NK-92 (cell line): ENCODE measurements at regions not wholly inside any gene's neighbourhood (a gene's known extent, or its start where the extent isn't known, plus 50 kb on each side); places are given as distances from the start of the nearest gene placed in this dataset.

Experiments used
- DNase-seq: peaks from one replicate; lab custom pipeline; 2025; ENCODE audit not compliant: unreplicated experiment; lab: John Stamatoyannopoulos, UW

- no peak for DNase-seq
Measured at GRCh38 chr1:208628022-208628914, 384.1 kb upstream of the PLXNA2 start.

DNA sequence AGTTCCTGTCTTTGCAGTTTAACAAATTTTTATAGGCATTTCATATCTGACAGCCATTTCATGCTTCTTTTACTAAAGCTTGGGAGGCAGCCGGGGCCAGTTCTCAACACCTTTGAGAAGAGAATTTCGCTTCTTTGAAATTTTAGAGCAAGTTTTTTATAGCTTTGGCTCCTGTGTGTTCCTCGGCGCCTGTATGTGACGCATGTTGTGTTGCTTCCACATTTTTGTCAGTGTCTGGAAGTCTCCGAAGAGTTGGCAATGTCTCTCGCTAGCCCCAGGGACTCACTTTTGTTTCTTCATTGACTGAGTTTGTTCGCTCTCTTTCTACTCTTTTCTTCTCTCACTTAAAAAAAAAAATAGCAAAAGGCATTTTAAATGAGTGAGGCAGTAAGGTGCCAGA lies 386.9 kb upstream of the PLXNA2 start:
- no peak for DNase-seq

- no peak for DNase-seq
Measured at GRCh38 chr1:208631506-208631905, 387.3 kb upstream of the PLXNA2 start.

DNA sequence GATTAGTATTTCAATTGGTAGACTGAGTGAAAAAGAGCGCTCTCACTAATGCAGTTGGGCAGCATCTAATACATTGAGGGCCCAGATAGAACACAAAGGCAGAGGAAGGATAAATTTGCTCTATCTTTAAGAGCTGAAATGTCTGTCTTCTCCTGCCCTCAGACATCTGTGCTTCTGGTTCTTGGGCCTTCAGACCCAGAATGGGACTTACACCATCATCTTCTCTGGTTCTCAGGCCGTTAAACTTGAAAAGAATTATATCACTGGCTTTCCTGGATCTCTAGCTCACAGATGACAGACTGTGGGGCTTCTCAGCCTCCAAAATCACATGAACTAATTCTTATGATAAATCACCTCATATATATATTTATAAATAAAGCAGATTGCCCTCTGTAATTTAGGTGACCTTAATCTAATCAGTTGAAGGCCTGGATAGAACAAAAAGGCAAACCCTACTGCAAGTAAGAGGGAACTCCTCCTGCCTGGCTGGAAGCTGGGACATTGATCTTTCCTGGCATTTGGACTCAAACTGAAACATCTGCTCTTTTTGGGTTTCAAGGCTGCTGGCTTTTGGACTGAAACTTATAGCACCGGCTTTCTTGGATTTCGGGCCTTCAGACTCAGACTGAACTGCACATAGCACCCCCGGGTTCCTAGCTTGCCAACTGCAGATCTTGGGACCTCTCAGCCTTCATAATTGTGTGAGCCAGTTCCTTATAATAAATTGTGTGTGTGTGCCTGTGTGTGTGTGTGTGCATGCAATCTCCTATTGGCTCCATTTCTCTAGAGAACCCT lies 390.4 kb upstream of the PLXNA2 start:
- DNase-seq = no peak

GRCh38 chr1:208637181-208637580 lies 393.0 kb upstream of the PLXNA2 start:
- no peak for DNase-seq

- no peak for DNase-seq
Measured at GRCh38 chr1:208639382-208639781, 395.2 kb upstream of the PLXNA2 start.

DNA sequence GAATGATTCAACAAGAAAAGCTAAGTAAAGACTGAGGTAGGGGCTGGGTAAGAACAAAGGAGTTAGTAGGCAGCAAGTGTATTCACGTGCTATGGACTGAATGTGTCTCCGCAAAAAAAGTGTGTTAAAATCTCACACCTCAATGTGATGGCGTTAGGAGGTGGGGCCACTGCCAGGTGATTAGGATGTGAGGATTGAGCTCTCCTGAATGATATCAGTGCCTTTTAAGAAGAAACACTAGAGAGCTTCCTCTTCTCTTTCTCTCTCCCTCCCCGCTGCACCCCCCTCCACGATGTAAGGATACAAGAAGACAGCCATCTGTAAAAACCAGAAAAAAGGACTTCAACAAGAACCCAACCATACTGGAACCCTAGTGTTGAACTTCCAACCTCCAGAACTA lies 396.1 kb upstream of the PLXNA2 start:
- no peak for DNase-seq

- no peak for DNase-seq
Measured at GRCh38 chr1:208641579-208642280, 397.5 kb upstream of the PLXNA2 start.

DNA sequence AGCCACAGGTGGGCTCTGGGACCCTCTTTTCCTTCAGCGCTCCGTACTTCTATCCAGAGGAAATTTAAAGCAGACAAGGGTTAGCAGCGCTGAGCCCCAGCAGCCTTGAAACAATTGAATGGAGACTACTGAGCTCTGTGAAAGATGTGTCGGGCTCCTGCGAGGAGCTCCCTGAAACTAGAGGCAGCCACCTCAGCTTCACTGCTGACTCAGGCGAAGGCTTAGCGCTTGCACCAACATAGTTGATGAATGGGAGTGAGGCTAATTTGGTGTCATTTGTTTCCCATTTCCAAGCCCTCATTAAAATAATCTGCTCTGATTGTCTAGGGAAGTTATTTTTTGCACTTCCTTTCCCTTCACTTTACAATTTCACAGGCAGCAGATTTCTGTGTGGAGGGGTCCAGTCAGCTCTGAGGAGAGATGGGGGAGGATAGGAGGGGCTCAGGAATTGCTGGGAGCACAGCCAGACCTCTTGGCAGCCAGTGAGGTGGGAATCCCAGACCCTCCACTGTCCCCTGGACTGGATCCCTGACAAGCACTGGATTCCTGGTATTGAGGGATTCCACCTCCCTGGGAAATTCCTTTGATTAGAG lies 398.9 kb upstream of the PLXNA2 start:
- no peak for DNase-seq

DNA sequence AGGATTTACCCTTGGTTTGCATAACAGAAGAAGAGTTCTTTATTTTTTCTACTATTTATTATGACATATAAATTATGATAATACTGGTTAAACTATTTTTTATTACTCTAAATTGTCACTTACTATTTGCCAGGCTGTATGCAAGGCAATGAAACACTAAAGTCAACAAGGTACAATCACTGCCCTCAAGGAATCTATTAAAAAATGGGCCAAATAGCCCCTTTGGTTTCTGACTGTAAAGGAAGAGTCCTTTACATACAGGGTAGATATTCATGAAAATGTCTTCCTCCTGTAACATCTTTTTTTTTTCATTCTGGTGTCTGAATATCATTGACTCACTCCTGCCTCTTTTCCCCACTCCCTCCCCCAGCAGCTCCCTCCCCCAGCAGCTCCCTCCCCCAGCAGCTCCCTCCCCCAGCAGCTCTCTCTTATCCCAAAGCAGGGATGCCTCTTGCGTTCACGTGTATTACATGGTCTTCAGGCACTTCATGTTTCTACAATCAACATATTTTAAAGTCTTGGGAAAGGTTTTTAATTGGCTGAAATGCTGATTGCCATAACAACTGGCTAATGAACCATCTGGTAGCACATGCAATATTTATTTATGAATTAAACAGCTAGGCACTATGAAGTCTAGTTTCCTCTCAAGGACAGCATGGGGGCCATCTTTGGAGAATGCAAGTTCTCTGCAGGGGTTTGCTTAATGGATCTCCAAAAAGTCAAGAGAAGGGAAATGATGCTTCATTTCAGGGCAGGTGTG lies 400.4 kb upstream of the PLXNA2 start:
- no peak for DNase-seq

DNA sequence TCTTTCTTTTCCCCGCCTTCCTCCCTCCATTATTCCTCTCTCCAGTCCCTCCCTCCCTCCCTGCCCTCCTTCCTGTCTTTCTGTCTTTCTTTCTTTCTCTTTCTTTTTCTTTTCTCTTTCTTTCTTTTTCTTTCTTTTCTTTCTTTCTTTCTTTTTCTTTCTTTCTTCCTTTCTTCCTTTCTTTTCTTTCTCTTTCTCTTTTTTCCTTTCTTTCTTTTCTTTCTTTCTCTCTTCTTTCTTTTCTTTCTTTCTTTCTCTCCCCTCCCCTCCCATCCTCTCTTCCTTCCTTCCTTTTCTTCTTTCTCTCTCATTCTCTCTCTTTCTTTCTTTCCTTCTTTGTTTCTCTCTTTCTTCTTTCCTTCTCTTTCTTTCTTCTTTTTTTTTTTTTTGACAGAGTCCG lies 402.2 kb upstream of the PLXNA2 start:
- DNase-seq = no peak

- no peak for DNase-seq
Measured at GRCh38 chr1:208648146-208648545, 404.0 kb upstream of the PLXNA2 start.

GRCh38 chr1:208652296-208653160 lies 408.3 kb upstream of the PLXNA2 start:
- no peak for DNase-seq

DNA sequence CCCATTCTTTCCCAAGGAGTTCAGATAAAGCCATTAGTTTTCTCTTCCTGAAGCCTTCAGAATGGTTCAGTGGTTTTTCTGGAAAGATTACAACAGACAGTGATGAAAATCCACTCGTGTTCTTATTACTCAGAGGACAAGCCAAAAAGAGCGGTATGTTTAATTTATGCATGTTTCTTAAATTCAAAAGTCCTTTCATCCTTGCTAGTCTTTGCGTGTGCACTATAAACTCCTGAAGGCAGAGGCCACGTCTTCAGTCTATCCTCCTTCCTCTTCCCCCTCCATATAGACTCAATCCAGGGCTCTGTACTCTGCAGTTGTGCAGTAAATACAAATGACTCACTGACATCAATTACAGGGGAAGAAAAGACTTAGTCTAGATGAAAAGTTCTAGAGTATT lies 409.2 kb upstream of the PLXNA2 start:
- no peak for DNase-seq

DNA sequence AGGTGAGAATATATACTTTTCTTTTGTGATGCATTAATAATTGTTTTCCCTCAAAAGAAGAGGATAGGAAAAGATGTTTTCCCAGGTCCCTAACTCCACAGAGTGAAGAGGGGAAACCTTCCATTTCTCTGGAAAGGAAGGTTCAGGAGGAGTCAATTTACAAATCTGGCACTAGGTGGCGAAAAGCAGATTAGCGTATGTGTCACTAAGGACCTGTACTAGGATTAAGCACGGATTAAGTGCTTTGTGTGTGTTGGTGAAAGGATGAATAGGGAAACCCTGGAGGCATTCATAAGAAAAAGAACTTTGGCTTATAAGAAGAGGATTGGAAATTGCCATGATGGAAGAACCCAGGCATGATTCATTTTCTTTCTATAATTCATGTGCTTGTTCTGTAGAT lies 410.1 kb upstream of the PLXNA2 start:
- no peak for DNase-seq

GRCh38 chr1:208665936-208666335 lies 421.8 kb upstream of the PLXNA2 start:
- no peak for DNase-seq

- no peak for DNase-seq
Measured at GRCh38 chr1:208668991-208669390, 424.8 kb upstream of the PLXNA2 start.

GRCh38 chr1:208670778-208671177 lies 426.6 kb upstream of the PLXNA2 start:
- no peak for DNase-seq

GRCh38 chr1:208681878-208682663 lies 437.9 kb upstream of the PLXNA2 start:
- DNase-seq = no peak
